ENCODE measurements at regions not wholly inside any gene's neighbourhood (a gene's known extent, or its start where the extent isn't known, plus 50 kb on each side); places are given as distances from the start of the nearest gene placed in this dataset.
"Not testable (repeated sequence)": the region's sequence is repeated elsewhere in the genome, so short reads cannot be mapped to it uniquely, and the experiment has no call there.

- no peak for TF ChIP-seq ZNF256 (CRISPR knock-in tag; conservative IDR thresholded peaks at IDR 0.05)
- TF ChIP-seq ZNF343 (CRISPR knock-in tag; IDR thresholded peaks at IDR 0.05), result no peak
- TF ChIP-seq ZBTB20 (CRISPR knock-in tag; IDR thresholded peaks at IDR 0.05; ENCODE audit: borderline replicate concordance, low read depth), result no peak
These were observed 67.6 kb upstream of the TEAD1 start (continued) for GRCh38 chr11:12606597-12606996.

- H3K4me1 ChIP-seq (ENCODE audit: insufficient read depth, low read length); H2AFZ ChIP-seq (ENCODE audit: low read length); H3K4me2 ChIP-seq (ENCODE audit: low read depth, low read length); in situ Hi-C loops (cut with HindIII; ENCODE audit: extremely low pct_ligation_motif_present, low pct_unique_long_range_greater_than_20kb); H3K36me3 ChIP-seq (replicated peaks in 1 of 2; ENCODE audit: control insufficient read depth in 1 of 2, insufficient read depth in 2 of 2, low read length in 2 of 2); H3K27ac ChIP-seq (ENCODE audit: extremely low read length, insufficient read depth, low read length); BruUV-seq (replicated peaks); FAIRE-seq; H3K79me2 ChIP-seq (ENCODE audit: insufficient read depth, low read length); H3K4me3 ChIP-seq (replicated peaks in 1 of 3; ENCODE audit: insufficient read depth in 1 of 3, low read depth in 2 of 3, low read length in 3 of 3); POLR2A ChIA-PET; DNase-seq (ENCODE audit: low spot score); ATAC-seq; H3K27me3 ChIP-seq (ENCODE audit: control insufficient read depth in 1 of 2, insufficient read depth in 2 of 2, low read length in 2 of 2); CTCF ChIA-PET (ENCODE audit: low intra/inter-chr PET ratio, low total read pairs); H3K9me3 ChIP-seq (ENCODE audit: low read length); H3K9ac ChIP-seq (ENCODE audit: insufficient read depth, low read depth, low read length); H4K20me1 ChIP-seq (ENCODE audit: insufficient read depth, low read length); intact Hi-C loops (cut with micrococcal nuclease; ENCODE audit: unreplicated experiment): not testable (repeated sequence)
- WGBS (ENCODE audit: low lambda C conversion rate), result 44% methylated on average over 5 of the region's 5 CpGs
These were observed 65.5 kb upstream of the TEAD1 start for GRCh38 chr11:12608678-12609077.

- no TSS peak for BruUV-seq (replicated peaks)
- no peaks in the 10 kb centered on the region for H3K36me3 ChIP-seq (replicated peaks in 1 of 2; ENCODE audit: control insufficient read depth in 1 of 2, insufficient read depth in 2 of 2, low read length in 2 of 2)
- intact Hi-C loops (cut with micrococcal nuclease; ENCODE audit: unreplicated experiment), result no loop called here
- H3K9me3 ChIP-seq (ENCODE audit: low read length), result peaks cover 5% of the 10 kb centered on the region; the same call in 1 of the 2 replicates
- in situ Hi-C loops (cut with HindIII; ENCODE audit: extremely low pct_ligation_motif_present, low pct_unique_long_range_greater_than_20kb), result no loop called here
- TF ChIP-seq RORA (CRISPR knock-in tag; IDR thresholded peaks at IDR 0.05) (no peak), MEIS2 (CRISPR knock-in tag; IDR thresholded peaks at IDR 0.05) (no peak), PHF5A (CRISPR knock-in tag; IDR thresholded peaks at IDR 0.05; ENCODE audit: low read depth, unreplicated experiment) (no peak), HDAC6 (IDR thresholded peaks at IDR 0.05; ENCODE audit: low read depth, low read length) (no peak), SIN3A (IDR thresholded peaks at IDR 0.05; ENCODE audit: borderline replicate concordance, low read depth, low read length) (no peak), HIVEP1 (CRISPR knock-in tag; IDR thresholded peaks at IDR 0.05) (no peak), ATF4 (CRISPR knock-in tag; IDR thresholded peaks at IDR 0.05) (no peak), ZNF850 (CRISPR knock-in tag; conservative IDR thresholded peaks at IDR 0.05) (no peak), FOSL2 (CRISPR knock-in tag; IDR thresholded peaks at IDR 0.05) (no peak), ZBTB7A (CRISPR knock-in tag; IDR thresholded peaks at IDR 0.05) (no peak), SRY (CRISPR knock-in tag; IDR thresholded peaks at IDR 0.05) (no peak), SOX6 (IDR thresholded peaks at IDR 0.05) (no peak), SOX6 (CRISPR knock-in tag; IDR thresholded peaks at IDR 0.05) (no peak), SNAPC5 (CRISPR knock-in tag; IDR thresholded peaks at IDR 0.05; ENCODE audit: borderline replicate concordance) (no peak)
- no peak overlapping the region for H3K4me2 ChIP-seq (ENCODE audit: low read depth, low read length)
- no peak for FAIRE-seq
- H3K27ac ChIP-seq (ENCODE audit: extremely low read length, insufficient read depth, low read length), result no peak overlapping the region
- no peaks in the 10 kb centered on the region for H3K27me3 ChIP-seq (ENCODE audit: control insufficient read depth in 1 of 2, insufficient read depth in 2 of 2, low read length in 2 of 2)
- H4K20me1 ChIP-seq (ENCODE audit: insufficient read depth, low read length), result no peaks in the 10 kb centered on the region
- no peak overlapping the region for H2AFZ ChIP-seq (ENCODE audit: low read length)
- no peaks in the 10 kb centered on the region for H3K79me2 ChIP-seq (ENCODE audit: insufficient read depth, low read length)
- POLR2A ChIA-PET, result no interaction called here
- H3K4me3 ChIP-seq (replicated peaks in 1 of 3; ENCODE audit: insufficient read depth in 1 of 3, low read depth in 2 of 3, low read length in 3 of 3), result no peak overlapping the region
- no peaks in the 10 kb centered on the region for H3K4me1 ChIP-seq (ENCODE audit: insufficient read depth, low read length)
- DNase-seq (ENCODE audit: low spot score), result no peak
- ATAC-seq, result no peak
- H3K9ac ChIP-seq (ENCODE audit: insufficient read depth, low read depth, low read length), result no peak overlapping the region
- CTCF ChIA-PET (ENCODE audit: low intra/inter-chr PET ratio, low total read pairs), result no interaction called here
These were observed 62.9 kb upstream of the TEAD1 start for GRCh38 chr11:12611352-12611751.

All from HepG2 (cell line).